Esophagus (tissue), 2 donors: ENCODE measurements at regions not wholly inside any gene's neighbourhood (a gene's known extent, or its start where the extent isn't known, plus 50 kb on each side); places are given as distances from the start of the nearest gene placed in this dataset.

Source experiments
- H3K27ac ChIP-seq, 2 donors: one replicate each; pipeline ENCODE4 v1.5.1; 2013; ENCODE audit warnings: low read depth in 2 of 2, mild to moderate bottlenecking in 2 of 2, inconsistent platforms in 1 of 2, low read length in 1 of 2, moderate library complexity in 1 of 2
- H3K27me3 ChIP-seq, 2 donors: one replicate each; pipeline ENCODE4 v1.6.1; 2013; ENCODE audit warnings: low read length in 2 of 2, control low read depth in 1 of 2, mild to moderate bottlenecking in 1 of 2; ENCODE audit not compliant: insufficient read depth in 2 of 2, control insufficient read depth in 1 of 2
- H3K36me3 ChIP-seq, 2 donors: one replicate each; pipeline ENCODE4 v1.6.1; 2013; ENCODE audit warnings: low read length in 1 of 2; ENCODE audit not compliant: control insufficient read depth in 2 of 2, insufficient read depth in 2 of 2
- H3K4me1 ChIP-seq, 2 donors: one replicate each; pipeline ENCODE4 v1.6.1; 2013; ENCODE audit warnings: low read length in 1 of 2; ENCODE audit not compliant: control insufficient read depth in 2 of 2, insufficient read depth in 2 of 2
- H3K4me3 ChIP-seq, 2 donors: one replicate each; pipeline ENCODE4 v1.5.1; 2013; ENCODE audit warnings: low read length in 2 of 2, mild to moderate bottlenecking in 2 of 2, low read depth in 1 of 2, moderate library complexity in 1 of 2
- H3K9me3 ChIP-seq, 2 donors: one replicate each; pipeline ENCODE4 v1.6.1; 2013; ENCODE audit warnings: mild to moderate bottlenecking in 2 of 2, low read depth in 1 of 2, low read length in 1 of 2, moderate library complexity in 1 of 2; ENCODE audit not compliant: control insufficient read depth in 2 of 2, insufficient read depth in 1 of 2
- WGBS, 2 donors: extraction: QIAGEN DNeasy Blood & Tissue Kit; methylation state at CpG; one replicate each; pipeline ENCODE4 v1.1.7; 2013; 5-methylcytosine and 5-hydroxymethylcytosine counted together
- donor health status: healthy with polysubstance abuse.
- donor health status: Bipolar disorder and iron deficiency.

- 83 to 92% methylated on average over 2 of the region's 2 CpGs for WGBS, 2 donors
- no peak overlapping the region for H3K27ac ChIP-seq
- no peaks in the 10 kb centered on the region for H3K9me3 ChIP-seq
- H3K4me1 ChIP-seq, result no peaks in the 10 kb centered on the region
- H3K27me3 ChIP-seq, result no peaks in the 10 kb centered on the region
- no peaks in the 10 kb centered on the region for H3K36me3 ChIP-seq
- no peak overlapping the region for H3K4me3 ChIP-seq
These were observed 1886.9 kb downstream of the EFNA5 start for GRCh38 chr5:105783811-105784210.

GRCh38 chr5:105782501-105782900, 1888.2 kb downstream of the EFNA5 start:
- no peaks in the 10 kb centered on the region for H3K9me3 ChIP-seq
- no peak overlapping the region for H3K27ac ChIP-seq
- WGBS, 2 donors, result 65 to 80% methylated on average over 2 of the region's 2 CpGs
- no peaks in the 10 kb centered on the region for H3K27me3 ChIP-seq
- H3K36me3 ChIP-seq, result no peaks in the 10 kb centered on the region
- H3K4me3 ChIP-seq, result no peak overlapping the region
- no peaks in the 10 kb centered on the region for H3K4me1 ChIP-seq

DNA sequence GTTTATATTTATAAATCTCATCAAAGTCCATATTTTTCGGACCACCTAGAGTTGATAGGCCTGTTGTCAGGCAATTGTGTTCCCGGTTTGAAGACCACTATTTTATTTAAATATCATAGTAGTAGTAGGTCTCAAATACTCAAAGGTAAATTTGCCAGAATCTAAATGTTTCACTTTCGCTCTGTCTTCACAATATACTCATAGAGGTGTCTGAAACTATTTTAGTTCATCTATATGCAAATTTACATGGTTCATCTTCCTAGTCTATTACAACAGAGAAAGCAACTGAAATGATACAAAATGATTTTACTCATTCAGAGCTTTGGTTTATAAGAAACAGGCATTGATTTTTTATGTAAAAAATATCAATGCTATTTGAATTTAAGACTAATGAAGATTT, 1897.5 kb downstream of the EFNA5 start:
- Histone ChIP-seq H3K9me3 (no peaks in the 10 kb centered on the region), H3K4me1 (no peaks in the 10 kb centered on the region), H3K36me3 (no peaks in the 10 kb centered on the region), H3K4me3 (no peak overlapping the region), H3K27ac (no peak overlapping the region), H3K27me3 (no peaks in the 10 kb centered on the region)
- WGBS, 2 donors, result 78 to 83% methylated on average over 3 of the region's 3 CpGs

DNA sequence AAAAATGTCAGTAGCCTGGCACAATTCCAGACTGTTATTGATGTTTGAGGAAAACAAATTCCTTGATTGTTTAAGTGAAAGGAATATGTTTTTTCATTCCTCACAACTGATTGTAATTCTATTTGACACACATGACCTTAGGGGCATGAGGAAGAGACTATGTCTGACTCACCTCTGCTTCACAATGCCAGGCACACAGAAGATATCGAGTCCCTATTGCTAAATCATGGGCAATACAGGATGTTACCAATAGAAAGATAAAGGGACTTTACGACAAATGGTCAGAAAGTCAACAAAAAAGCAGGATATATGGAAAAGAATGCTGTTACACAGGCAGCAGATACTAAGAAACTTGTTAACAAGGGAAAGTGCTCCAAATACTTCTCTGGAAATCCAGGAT, 1903.5 kb downstream of the EFNA5 start:
- 64 to 70% methylated on average over 2 of the region's 2 CpGs for WGBS, 2 donors

DNA sequence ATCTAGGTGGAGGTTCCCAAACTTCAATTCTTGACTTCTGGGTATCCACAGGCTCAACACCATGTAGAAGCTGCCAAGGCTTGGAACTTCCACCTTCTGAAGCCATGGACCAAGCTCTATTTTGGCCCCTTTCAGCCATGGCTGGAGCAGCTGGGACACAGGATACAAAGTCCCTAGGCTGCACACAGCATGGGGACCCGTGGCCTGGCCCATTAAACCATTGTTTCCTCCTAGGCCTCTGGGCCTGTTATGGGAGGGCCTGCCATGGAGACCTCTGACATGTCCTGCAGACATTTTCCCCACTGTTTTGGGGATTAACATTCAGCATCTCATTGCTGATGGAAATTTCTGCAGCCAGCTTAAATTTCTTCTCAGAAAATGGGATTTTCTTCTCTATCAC, 1908.0 kb downstream of the EFNA5 start:
- H3K9me3 ChIP-seq, result peaks cover 2 to 6% of the 10 kb centered on the region in 2 donors
- 41 to 59% methylated on average over 1 of the region's 1 CpG for WGBS, 2 donors
- H3K27me3 ChIP-seq, result no peaks in the 10 kb centered on the region
- no peak overlapping the region for H3K4me3 ChIP-seq
- H3K27ac ChIP-seq, result no peak overlapping the region
- no peaks in the 10 kb centered on the region for H3K36me3 ChIP-seq
- H3K4me1 ChIP-seq, result no peaks in the 10 kb centered on the region

More for the DNA sequence above, 1903.5 kb downstream of the EFNA5 start:
- Histone ChIP-seq H3K4me3 (no peak overlapping the region), H3K4me1 (no peaks in the 10 kb centered on the region), H3K36me3 (no peaks in the 10 kb centered on the region), H3K27ac (no peak overlapping the region), H3K27me3 (no peaks in the 10 kb centered on the region), H3K9me3 (peaks cover 0 to 2% of the 10 kb centered on the region in 2 donors)

DNA sequence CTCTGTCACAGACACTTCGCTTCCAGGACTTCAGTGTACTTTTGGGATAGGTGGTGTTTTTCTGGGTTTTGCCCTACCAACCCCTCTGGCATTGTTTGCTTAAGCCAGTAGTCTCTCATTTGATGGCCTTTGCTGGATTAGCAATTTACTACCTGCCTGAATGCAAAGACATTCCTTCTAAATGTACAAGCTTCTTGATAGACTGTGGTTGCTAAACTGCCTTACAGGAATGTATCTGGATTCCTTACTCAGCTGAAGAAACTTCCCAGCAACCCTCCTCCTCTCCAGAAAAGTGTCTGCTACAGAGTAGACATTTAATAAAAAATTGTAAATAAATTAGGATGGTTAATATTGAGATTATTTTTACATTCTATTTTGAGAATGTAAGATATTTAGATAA, 1916.7 kb downstream of the EFNA5 start:
- Histone ChIP-seq H3K4me1 (no peaks in the 10 kb centered on the region), H3K36me3 (no peaks in the 10 kb centered on the region), H3K27ac (no peak overlapping the region), H3K4me3 (no peak overlapping the region), H3K27me3 (no peaks in the 10 kb centered on the region), H3K9me3 (no peaks in the 10 kb centered on the region)
- WGBS, 2 donors, result 73% methylated on average over 1 of the region's 1 CpG

- 85 to 91% methylated on average over 3 of the region's 3 CpGs for WGBS, 2 donors
- no peaks in the 10 kb centered on the region for H3K36me3 ChIP-seq
- no peaks in the 10 kb centered on the region for H3K9me3 ChIP-seq
- no peak overlapping the region for H3K27ac ChIP-seq
- no peaks in the 10 kb centered on the region for H3K4me1 ChIP-seq
- no peak overlapping the region for H3K4me3 ChIP-seq
- no peaks in the 10 kb centered on the region for H3K27me3 ChIP-seq
These were observed 1917.9 kb downstream of the EFNA5 start for GRCh38 chr5:105752801-105753200.

DNA sequence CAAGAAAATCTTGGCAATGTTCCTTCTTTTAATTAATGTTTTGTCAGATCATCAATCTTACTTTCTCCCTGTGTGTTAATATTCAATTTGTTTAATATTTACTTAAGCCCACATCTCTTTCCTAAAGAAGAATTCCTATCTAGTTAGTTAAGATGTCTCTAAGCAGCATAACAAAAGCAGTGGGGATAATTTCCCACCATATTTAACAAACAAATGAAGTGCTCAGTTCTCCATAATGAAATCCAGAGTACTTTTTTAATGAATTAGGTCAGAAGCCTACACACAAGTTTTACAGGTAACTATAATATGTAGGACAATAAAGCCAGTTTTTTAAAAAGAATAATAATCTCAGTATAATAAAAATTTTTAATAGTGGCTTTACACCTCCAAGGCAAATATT, 1918.8 kb downstream of the EFNA5 start:
- Histone ChIP-seq H3K9me3 (no peaks in the 10 kb centered on the region), H3K4me1 (no peaks in the 10 kb centered on the region), H3K4me3 (no peak overlapping the region), H3K36me3 (no peaks in the 10 kb centered on the region), H3K27me3 (no peaks in the 10 kb centered on the region), H3K27ac (no peak overlapping the region)

DNA sequence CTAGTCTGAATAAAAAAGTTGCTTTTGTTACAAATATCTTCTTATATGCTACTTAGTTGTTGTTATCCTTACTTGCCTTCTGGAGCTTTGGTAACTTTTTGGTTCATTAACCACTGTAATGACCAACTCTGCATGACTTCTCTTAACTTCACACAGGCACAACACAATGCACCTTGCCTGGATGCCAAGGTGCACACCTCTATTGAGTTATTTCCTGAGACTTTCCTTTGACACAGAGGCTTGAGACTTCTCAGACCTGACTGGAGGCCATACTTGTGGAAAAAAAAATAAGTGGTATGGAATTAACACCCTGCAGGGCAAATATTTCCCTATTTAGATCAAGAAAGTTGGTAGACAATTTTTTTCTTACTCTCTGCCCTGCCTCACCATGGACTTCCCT, 1925.6 kb downstream of the EFNA5 start:
- no peaks in the 10 kb centered on the region for H3K36me3 ChIP-seq
- no peaks in the 10 kb centered on the region for H3K4me1 ChIP-seq
- H3K27ac ChIP-seq, result no peak overlapping the region
- H3K27me3 ChIP-seq, result no peaks in the 10 kb centered on the region
- no peaks in the 10 kb centered on the region for H3K9me3 ChIP-seq
- no peak overlapping the region for H3K4me3 ChIP-seq

GRCh38 chr5:105740242-105740641, 1930.5 kb downstream of the EFNA5 start:
- Histone ChIP-seq H3K27ac (no peak overlapping the region), H3K4me3 (no peak overlapping the region), H3K9me3 (no peaks in the 10 kb centered on the region), H3K36me3 (no peaks in the 10 kb centered on the region), H3K27me3 (no peaks in the 10 kb centered on the region), H3K4me1 (no peaks in the 10 kb centered on the region)
- WGBS, 2 donors, result 67 to 68% methylated on average over 3 of the region's 3 CpGs
